Gastroesophageal sphincter (tissue), 4 donors: ENCODE measurements at regions not wholly inside any gene's neighbourhood (a gene's known extent, or its start where the extent isn't known, plus 50 kb on each side); places are given as distances from the start of the nearest gene placed in this dataset.

ENCODE experiments used
- ATAC-seq: fragments of 150-250 bp; one replicate; pipeline ENCODE4 v1.9.1; 2016; ENCODE audit warnings: mild to moderate bottlenecking, moderate library complexity
- H3K27ac ChIP-seq, 4 donors: fragments of 200-600 bp; sonication (generic) in 3 of 4; 1 replicate in 3 of 4; 2 replicates in 1 of 4; pipeline ENCODE4 v1.5.1; 2016 to 2019
- H3K27me3 ChIP-seq: fragments of 200-600 bp; sonication (generic); one replicate; pipeline ENCODE4 v1.5.1; 2019
- H3K36me3 ChIP-seq, 2 donors: fragments of 200-600 bp; sonication (generic); one replicate each; pipeline ENCODE4 v1.5.1; 2019; ENCODE audit warnings: control low read depth in 1 of 2
- H3K4me1 ChIP-seq, 3 donors: fragments of 200-600 bp; sonication (generic); 1 replicate in 2 of 3; 2 replicates in 1 of 3; pipeline ENCODE4 v1.5.1; 2016 to 2019; ENCODE audit warnings: control low read depth in 2 of 3
- H3K4me3 ChIP-seq, 2 donors: fragments of 200-600 bp; sonication (generic); one replicate each; pipeline ENCODE4 v1.5.1; 2019; ENCODE audit warnings: mild to moderate bottlenecking in 1 of 2, moderate library complexity in 1 of 2
- H3K9me3 ChIP-seq, 3 donors: fragments of 200-600 bp; sonication (generic); one replicate each; pipeline ENCODE4 v1.5.1; 2017 to 2019; ENCODE audit warnings: control low read depth in 2 of 3
- CTCF ChIP-seq, 4 experiments: fragments of 200-600 bp in 2 of 4; fragments of 450-650 bp in 2 of 4; sonication (generic) in 1 of 4; IDR thresholded peaks; one replicate each; pipeline ENCODE4 v1.5.1; 2017 to 2019; ENCODE audit warnings: antibody characterized with exemption in 4 of 4, mild to moderate bottlenecking in 2 of 4, moderate library complexity in 2 of 4
- EP300 ChIP-seq: sonication (generic); formaldehyde crosslinking; IDR thresholded peaks from one replicate; pipeline ENCODE4 v1.6.1; 2017; ENCODE audit warnings: antibody characterized with exemption, mild to moderate bottlenecking
- POLR2A ChIP-seq, 2 donors: fragments of 450-650 bp; IDR thresholded peaks; one replicate each; pipeline ENCODE4 v1.6.1; 2017; ENCODE audit warnings: antibody characterized with exemption in 2 of 2, mild to moderate bottlenecking in 2 of 2, moderate library complexity in 1 of 2
- POLR2AphosphoS5 ChIP-seq: sonication (generic); formaldehyde crosslinking; IDR thresholded peaks from one replicate; pipeline ENCODE4 v1.6.1; 2017; ENCODE audit warnings: antibody characterized with exemption
- WGBS, 2 donors: methylation state at CpG; one replicate each; pipeline ENCODE4 v1.1.5; 2018; ENCODE audit warnings: low coverage in 1 of 2; 5-methylcytosine and 5-hydroxymethylcytosine counted together

GRCh38 chr2:464562-465309, 176.8 kb upstream of the ALKAL2 start:
- H3K27me3 ChIP-seq: peaks cover 76% of the 10 kb centered on the region
- no peak for ATAC-seq
- H3K4me1 ChIP-seq: peaks cover 0 to 10% (median 0%) of the 10 kb centered on the region in 3 donors
- no peaks in the 10 kb centered on the region for H3K9me3 ChIP-seq
- H3K36me3 ChIP-seq: no peaks in the 10 kb centered on the region
- 87% methylated on average over 3 of the region's 19 CpGs; no CpG with 5 or more reads in 1 of the 2 donors for WGBS, 2 donors
- no peak overlapping the region for H3K27ac ChIP-seq
- no peak for TF ChIP-seq POLR2AphosphoS5
- no peak for TF ChIP-seq EP300
- no peak for TF ChIP-seq POLR2A (IDR thresholded peaks at IDR 0.05)
- TF ChIP-seq CTCF (IDR thresholded peaks at IDR 0.05): no peak
- no peak overlapping the region for H3K4me3 ChIP-seq

GRCh38 chr2:460861-461260, 173.0 kb upstream of the ALKAL2 start:
- TF ChIP-seq POLR2A (IDR thresholded peaks at IDR 0.05): no peak
- no peak for TF ChIP-seq POLR2AphosphoS5
- TF ChIP-seq CTCF (IDR thresholded peaks at IDR 0.05): no peak
- TF ChIP-seq EP300: no peak
- H3K4me1 ChIP-seq: no peaks in the 10 kb centered on the region
- H3K4me3 ChIP-seq: no peak overlapping the region
- no peaks in the 10 kb centered on the region for H3K36me3 ChIP-seq
- no peaks in the 10 kb centered on the region for H3K9me3 ChIP-seq
- H3K27me3 ChIP-seq: peaks cover 38% of the 10 kb centered on the region
- no peak for ATAC-seq
- no peak overlapping the region for H3K27ac ChIP-seq
- 53 to 60% methylated on average over 6 of the region's 6 CpGs for WGBS, 2 donors

GRCh38 chr2:459931-460330, 172.0 kb upstream of the ALKAL2 start:
- Histone ChIP-seq H3K36me3 (no peaks in the 10 kb centered on the region), H3K27me3 (peaks cover 32% of the 10 kb centered on the region), H3K9me3 (no peaks in the 10 kb centered on the region), H3K4me1 (no peaks in the 10 kb centered on the region), H3K27ac (no peak overlapping the region), H3K4me3 (no peak overlapping the region)
- no peak for ATAC-seq
- WGBS, 2 donors: 12 to 46% methylated on average over 4 of the region's 4 CpGs
- TF ChIP-seq POLR2AphosphoS5: no peak
- TF ChIP-seq POLR2A (IDR thresholded peaks at IDR 0.05): no peak
- no peak for TF ChIP-seq EP300
- TF ChIP-seq CTCF (IDR thresholded peaks at IDR 0.05): no peak

GRCh38 chr2:458425-458815, 170.5 kb upstream of the ALKAL2 start:
- 51 to 54% methylated on average over 3 of the region's 3 CpGs for WGBS, 2 donors
- no peak for ATAC-seq
- H3K4me1 ChIP-seq: no peaks in the 10 kb centered on the region

More at GRCh38 chr2:458425-458815, 170.5 kb upstream of the ALKAL2 start:
- Histone ChIP-seq H3K36me3 (no peaks in the 10 kb centered on the region), H3K9me3 (no peaks in the 10 kb centered on the region), H3K27ac (no peak overlapping the region), H3K27me3 (peaks cover 35% of the 10 kb centered on the region), H3K4me3 (no peak overlapping the region)
- TF ChIP-seq EP300: no peak
- TF ChIP-seq POLR2A (IDR thresholded peaks at IDR 0.05): no peak
- no peak for TF ChIP-seq CTCF (IDR thresholded peaks at IDR 0.05)
- TF ChIP-seq POLR2AphosphoS5: no peak
